GM13977 (cell line): ENCODE measurements at regions not wholly inside any gene's neighbourhood (a gene's known extent, or its start where the extent isn't known, plus 50 kb on each side); places are given as distances from the start of the nearest gene placed in this dataset.

Experiments
- DNase-seq: peaks from one replicate; pipeline ENCODE4 v3.0.0; 2012; ENCODE audit warnings: low spot score
- CTCF ChIP-seq: IDR thresholded peaks from 2 replicates; pipeline ENCODE4 v1.5.1; 2012; ENCODE audit warnings: mild to moderate bottlenecking, control low read depth; ENCODE audit not compliant: insufficient read depth; ENCODE audit errors: extremely low read depth, missing control alignments
- in situ Hi-C: fragments of 300-500 bp; cut with MboI; formaldehyde crosslinking; loops from one replicate; pipeline ENCODE4 v1.12.0; 2022; ENCODE audit warnings: low sequenced_read_pairs, low pct_unique_long_range_greater_than_20kb, mixed read lengths, inconsistent platforms; ENCODE audit not compliant: unreplicated experiment

GRCh38 chr4:62285026-62285425 lies 1084.9 kb downstream of the ADGRL3 start:
- DNase-seq: no peak
- in situ Hi-C loops: no loop called here
- no peak for TF ChIP-seq CTCF

GRCh38 chr4:62279689-62280088 lies 1079.6 kb downstream of the ADGRL3 start:
- no peak for DNase-seq
- TF ChIP-seq CTCF: no peak
- in situ Hi-C loops: no loop called here

- no peak for TF ChIP-seq CTCF
- no peak for DNase-seq
- in situ Hi-C loops: no loop called here
Measured at GRCh38 chr4:62275470-62275869, 1075.3 kb downstream of the ADGRL3 start.

GRCh38 chr4:62274782-62275181 lies 1074.7 kb downstream of the ADGRL3 start:
- no peak for DNase-seq
- no peak for TF ChIP-seq CTCF
- in situ Hi-C loops: no loop called here

- DNase-seq: no peak
- in situ Hi-C loops: no loop called here
- no peak for TF ChIP-seq CTCF
Measured at GRCh38 chr4:62271107-62271506, 1071.0 kb downstream of the ADGRL3 start.

- no peak for TF ChIP-seq CTCF
- DNase-seq: no peak
- in situ Hi-C loops: no loop called here
Measured at GRCh38 chr4:62269918-62270317, 1069.8 kb downstream of the ADGRL3 start.

- in situ Hi-C loops: no loop called here
- TF ChIP-seq CTCF: no peak
- no peak for DNase-seq
Measured at GRCh38 chr4:62263454-62263853, 1063.3 kb downstream of the ADGRL3 start.
